ENCODE measurements at regions not wholly inside any gene's neighbourhood (a gene's known extent, or its start where the extent isn't known, plus 50 kb on each side); places are given as distances from the start of the nearest gene placed in this dataset.

DNA sequence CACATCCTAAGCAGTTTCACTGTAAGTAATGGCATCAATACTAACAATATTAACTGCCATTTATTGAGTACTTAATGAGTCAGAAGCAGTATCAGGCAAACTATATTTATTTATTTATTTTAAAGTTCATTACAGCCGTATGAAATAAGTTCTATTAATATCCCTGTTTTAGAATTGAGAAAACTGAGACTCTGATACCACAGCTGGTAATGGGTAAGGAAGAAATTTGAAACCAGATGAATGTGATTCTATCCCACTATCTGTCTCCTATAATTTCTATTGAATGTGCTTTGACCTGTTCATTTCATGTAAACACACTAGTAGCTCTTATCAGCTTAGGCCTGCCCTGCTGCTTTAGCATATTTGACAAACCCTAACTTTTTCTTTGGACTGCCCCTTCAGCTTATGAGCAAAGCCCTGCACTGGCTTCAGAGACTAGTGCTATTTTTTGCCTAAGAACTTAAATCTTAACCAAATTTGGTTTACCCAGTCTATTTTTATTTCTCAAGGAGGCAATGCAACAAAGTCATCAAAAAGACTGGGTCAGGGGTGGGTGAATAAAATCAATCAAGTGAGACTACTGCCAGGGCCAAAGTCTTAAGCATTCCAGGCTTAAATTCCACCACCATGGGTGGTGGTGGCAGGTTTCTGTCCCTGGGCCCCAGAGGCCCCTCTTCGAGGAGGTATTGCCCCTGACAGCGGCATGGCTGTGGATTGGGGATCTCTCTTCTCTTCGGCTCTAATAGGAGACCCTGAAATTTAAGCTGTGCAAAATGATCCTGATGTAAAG lies 143.4 kb downstream of the DLEU7 start:
- DNase-seq, result no peak

DNA sequence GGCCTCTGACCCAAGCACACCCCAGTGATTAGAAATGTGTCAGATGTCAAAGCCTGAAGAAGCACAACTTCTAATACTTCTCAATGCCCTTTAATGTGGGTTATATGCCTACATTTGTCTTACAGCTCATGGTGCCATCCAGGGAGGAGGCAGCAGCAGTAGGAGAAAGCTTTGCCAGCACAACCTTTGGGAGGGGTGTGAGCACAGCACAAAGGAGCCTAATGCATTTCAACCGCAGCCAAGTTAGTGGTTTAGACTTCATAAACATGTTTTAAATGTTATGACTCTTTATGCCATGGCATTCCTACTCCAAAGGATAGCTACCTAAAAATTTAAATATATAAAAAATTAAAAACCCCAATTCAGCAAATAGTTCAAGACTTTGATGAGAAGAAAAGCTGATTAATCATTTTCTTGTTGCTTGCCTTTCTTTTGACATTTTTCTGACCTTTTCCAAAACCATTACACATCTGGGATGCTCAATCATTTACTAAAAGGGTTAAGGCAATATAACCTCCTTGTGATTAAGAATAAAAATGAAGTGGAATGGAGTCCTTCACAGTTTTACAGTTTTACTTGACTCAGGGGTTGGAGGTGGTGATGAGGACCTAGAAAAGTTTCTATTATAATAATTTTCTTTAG lies 142.7 kb downstream of the DLEU7 start:
- DNase-seq, result no peak

- DNase-seq, result no peak
These were observed 142.0 kb downstream of the DLEU7 start for GRCh38 chr13:50701469-50701868.

GRCh38 chr13:50706505-50706904 lies 137.0 kb downstream of the DLEU7 start:
- no peak for DNase-seq

DNA sequence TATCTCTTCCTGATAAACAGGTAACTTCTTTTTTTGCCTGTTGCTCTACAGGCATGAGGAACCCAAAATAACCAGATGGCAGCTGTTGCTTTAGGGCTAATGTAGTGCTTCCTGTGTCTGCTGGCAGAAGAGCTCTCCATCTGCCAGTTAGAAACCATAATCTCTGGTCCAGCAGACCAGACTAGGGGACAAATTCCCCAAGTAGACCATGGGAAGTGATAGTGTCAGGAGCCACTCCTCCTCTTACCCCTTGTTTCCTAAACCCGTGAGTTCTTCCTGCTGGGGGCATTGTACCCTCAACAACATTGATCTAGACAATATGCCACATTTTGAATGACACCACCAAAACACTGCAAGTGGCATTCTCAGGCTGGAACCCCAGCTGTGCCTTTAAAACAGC lies 135.9 kb downstream of the DLEU7 start:
- DNase-seq, result no peak

DNA sequence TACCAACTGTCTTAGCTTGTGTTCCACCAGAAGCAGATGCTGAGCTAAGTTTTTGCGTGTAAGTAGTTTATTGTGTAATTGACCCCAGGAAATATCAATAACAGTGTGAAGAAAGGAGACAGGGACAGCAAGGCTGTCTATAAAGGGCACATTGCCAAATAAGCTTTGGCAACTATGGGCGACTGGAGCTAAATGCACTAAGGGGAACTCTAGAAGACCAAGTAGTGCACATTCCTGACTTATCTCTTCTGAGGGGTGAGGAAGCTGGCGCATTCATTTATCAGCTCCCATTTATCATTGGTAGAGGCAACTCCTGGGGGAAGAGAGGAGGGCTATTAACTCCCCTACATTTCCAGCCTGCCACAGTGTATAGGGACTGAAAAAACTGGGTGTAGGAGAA lies 135.0 kb downstream of the DLEU7 start:
- DNase-seq, result no peak

- peak; percentile 44 for DNase-seq
These were observed 134.4 kb downstream of the DLEU7 start for GRCh38 chr13:50709058-50709457.

DNA sequence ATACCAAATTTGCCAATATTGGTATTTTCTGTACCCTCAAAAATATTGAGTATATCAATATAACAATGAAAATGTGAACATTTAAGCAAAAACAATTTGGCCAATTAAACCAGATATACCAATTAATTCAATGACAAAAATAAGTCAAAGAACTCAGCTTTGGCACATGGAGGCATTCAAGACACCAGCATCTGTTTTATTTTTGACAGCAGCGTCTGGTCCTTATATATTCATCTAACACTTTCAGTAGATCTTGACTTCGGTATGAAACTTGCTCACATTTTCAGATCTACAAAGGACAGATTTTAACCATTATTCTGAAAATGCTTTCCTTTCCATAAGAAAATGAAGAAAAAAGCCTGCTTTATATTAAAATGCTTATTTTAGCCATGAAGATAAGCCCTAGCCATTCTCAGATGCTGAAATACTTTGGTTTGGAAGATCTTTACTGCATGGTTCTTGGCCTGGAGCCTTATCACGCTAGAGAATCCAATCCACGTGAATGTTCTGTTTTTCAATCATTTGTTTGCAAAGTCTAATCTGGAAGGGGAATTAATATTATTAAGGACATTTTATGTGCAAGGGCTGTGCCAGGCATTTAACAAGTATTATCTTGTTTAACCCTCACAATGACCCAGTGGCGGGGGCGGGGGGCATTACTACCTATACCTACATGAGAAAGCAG lies 132.2 kb downstream of the DLEU7 start:
- DNase-seq, result no peak

GRCh38 chr13:50711996-50712395 lies 131.5 kb downstream of the DLEU7 start:
- no peak for DNase-seq

DNA sequence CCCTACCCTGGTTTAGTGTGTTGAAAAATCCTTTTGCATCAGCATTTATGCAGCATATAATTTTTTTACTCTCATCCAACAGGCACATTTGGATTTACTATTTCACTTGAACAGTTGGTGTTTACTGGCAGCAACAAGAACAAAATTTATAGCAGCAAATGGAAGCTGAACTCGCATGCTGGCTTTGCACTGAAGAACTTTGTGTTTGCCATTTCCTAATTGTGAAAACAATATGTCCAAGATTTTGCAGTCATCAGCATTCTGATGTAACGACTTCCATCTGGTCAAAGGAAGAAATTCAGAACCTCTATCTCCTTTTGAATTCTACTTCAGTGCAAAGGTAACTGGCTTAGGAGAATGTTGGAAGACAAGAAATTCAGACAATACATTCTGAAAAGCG lies 131.0 kb downstream of the DLEU7 start:
- no peak for DNase-seq

GRCh38 chr13:50712881-50713280 lies 130.6 kb downstream of the DLEU7 start:
- peak; percentile 48 for DNase-seq

- DNase-seq, result peak; percentile 94
These were observed 129.8 kb downstream of the DLEU7 start for GRCh38 chr13:50713523-50714248.

- no peak for DNase-seq
These were observed 128.6 kb downstream of the DLEU7 start for GRCh38 chr13:50714891-50715290.

DNA sequence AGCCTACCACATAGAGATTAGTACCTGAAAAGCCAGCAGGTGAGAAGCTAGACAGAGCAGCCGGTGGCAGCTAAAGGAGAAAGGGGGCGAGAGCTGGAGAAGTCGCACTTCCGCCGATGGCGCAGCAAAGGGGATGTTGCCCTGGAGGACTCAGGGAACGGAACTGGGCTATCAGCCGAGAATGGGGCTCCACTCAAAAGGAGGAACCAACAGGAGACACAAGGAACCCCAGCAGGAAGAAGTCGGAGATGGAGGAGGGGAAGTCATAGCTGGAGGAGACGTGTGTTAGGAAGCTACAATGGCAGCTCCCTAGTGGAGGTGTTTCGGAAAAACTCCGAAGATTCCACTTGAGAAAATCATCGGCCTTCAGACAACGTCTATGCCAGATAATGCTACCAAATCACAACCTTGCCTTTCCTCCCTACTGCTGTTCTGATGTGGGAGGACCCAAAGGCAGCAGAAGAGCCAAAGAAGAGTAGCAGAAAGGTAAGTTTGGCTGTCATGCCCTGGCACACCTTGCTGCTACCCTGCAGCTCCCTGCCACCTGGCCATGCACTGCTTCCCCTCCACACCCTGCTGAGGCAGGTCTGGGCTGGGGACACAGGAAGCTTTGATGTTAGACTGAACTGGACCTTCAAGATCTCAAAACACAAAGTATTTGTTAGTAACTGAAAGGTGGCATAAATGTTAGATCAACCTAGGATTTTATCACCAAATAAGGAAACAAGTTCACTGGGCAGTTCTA lies 127.9 kb downstream of the DLEU7 start:
- DNase-seq, result no peak

DNA sequence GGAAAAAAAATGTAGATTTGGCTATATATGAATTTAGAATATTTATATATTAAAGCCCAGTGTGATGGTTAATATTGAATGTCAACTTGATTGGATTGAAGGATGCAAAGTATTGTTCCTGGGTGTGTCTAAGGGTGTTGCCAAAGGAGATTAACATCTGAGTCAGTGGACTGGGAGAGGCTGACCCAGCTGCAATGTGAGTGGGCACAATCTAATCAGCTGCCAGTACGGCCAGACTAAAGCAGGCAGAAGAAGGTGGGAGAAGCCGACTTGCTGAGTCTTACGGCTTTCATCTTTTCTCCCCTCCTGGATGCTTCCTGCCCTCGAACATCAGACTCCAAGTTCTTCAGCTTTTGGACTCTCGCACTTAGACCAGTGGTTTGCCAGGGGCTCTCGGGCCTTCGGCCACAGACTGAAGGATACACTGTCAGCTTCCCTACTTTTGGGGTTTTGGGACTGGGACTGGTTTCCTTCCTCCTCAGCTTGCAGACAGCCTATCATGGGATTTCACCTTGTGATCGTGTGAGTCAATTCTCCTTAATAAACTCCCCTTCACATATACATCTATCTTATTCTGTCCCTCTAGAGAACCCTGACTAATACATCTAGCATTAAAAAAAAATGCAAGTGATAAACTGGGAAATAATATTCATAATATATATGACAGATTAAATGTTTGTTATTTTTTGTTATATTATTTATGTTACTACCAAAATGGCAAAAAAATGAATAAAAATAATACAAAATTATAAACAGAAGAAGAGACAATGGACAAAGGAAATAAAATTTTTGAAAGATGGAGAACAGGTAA lies 122.4 kb downstream of the DLEU7 start:
- no peak for DNase-seq

GRCh38 chr13:50721672-50721992 lies 121.9 kb downstream of the DLEU7 start:
- DNase-seq, result no peak

DNA sequence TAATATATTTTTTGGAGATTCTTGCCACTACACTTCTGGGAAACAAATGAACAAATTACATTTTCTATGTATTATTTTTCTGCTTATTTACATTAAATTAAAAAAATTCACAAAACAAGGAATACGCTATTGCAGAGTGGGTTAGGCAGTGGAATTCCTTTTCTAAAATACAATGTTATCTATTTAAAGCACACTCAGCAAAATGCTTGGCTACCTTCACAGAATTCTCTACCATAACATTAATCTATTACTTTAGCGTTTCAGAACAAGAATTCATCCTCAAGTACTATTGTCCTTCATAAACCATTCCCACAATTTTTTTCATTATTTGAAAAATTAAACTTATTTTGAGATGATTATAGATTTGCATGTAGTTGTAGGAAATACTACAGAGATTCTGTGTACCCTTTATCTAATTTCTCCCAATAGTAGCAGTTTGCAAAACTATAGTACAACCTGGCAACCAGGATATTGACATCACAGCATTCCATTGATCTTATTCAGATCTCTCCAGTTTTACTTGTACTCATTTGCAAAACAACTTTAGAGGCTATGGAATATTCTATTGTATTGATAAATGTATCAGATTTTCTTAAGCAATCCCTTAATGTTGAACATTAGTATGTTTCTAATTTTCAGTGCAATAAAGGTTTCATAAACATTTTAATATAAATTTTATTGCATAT lies 120.9 kb downstream of the DLEU7 start:
- DNase-seq, result no peak

- DNase-seq, result no peak
These were observed 119.1 kb downstream of the DLEU7 start for GRCh38 chr13:50724438-50724837.

DNA sequence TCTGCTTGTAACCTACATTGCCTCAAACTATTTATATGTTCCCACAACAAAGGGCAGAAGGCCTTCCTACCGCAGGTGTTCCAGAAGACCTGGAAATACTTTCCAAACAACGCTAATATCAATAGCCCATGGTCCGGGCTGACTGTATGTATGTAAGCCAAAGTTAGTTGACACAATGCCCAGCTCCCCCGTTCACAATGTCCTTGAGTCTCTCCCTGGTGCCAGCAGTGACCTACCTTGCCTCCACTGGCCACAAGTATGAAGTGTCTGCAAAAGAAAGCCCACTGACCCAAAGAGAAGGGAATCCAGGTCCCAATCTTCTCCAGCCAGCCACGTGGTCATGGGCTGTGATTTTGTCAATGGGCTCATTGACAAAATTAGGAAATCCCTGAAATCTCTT lies 118.6 kb downstream of the DLEU7 start:
- no peak for DNase-seq

- no peak for DNase-seq
These were observed 117.3 kb downstream of the DLEU7 start for GRCh38 chr13:50726164-50726563.

DNA sequence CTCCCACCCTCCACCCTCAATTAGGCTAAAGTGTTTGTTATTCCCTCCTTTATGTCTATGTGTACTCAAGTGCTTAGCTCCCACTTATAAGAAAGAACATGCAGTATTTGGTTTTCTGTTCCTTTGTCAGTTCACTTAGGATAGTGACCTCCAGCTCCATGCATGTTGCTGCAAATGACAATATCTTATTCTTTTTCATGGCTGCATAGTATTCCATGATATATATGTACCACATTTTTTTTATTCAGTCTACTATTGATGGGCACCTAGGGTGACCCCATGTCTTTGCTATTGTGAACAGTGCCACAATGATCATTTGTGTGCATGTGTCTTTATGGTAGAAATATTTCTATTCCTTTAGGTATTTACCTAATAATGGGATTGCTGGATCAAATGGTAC lies 114.3 kb downstream of the DLEU7 start:
- no peak for DNase-seq

Data from fibroblast of skin of right quadriceps (primary cell).